Spleen (tissue), 11 donors: ENCODE measurements at regions not wholly inside any gene's neighbourhood (a gene's known extent, or its start where the extent isn't known, plus 50 kb on each side); places are given as distances from the start of the nearest gene placed in this dataset.

Experiments used
- DNase-seq: peaks from one replicate; pipeline ENCODE4 v3.0.0-alpha.2; 2020
- H3K27ac ChIP-seq, 8 donors: fragments of 200-600 bp; sonication (generic) in 7 of 8; 1 replicate in 4 of 8; 2 replicates in 4 of 8; pipeline versions ENCODE4 v1.5.0 to v1.8.0; 2016 to 2021; ENCODE audit warnings: inconsistent platforms in 4 of 8, mild to moderate bottlenecking in 4 of 8, moderate library complexity in 1 of 8
- H3K27me3 ChIP-seq, 7 donors: fragments of 200-600 bp; sonication (generic) in 6 of 7; replicated peaks in 1 of 7; 1 replicate in 4 of 7; 2 replicates in 3 of 7; pipeline versions ENCODE4 v1.5.0 to v1.8.0; 2016 to 2021; ENCODE audit warnings: inconsistent platforms in 3 of 7, mild to moderate bottlenecking in 1 of 7
- H3K36me3 ChIP-seq, 6 donors: fragments of 200-600 bp; sonication (generic) in 5 of 6; 1 replicate in 4 of 6; 2 replicates in 2 of 6; pipeline versions ENCODE4 v1.5.0 to v1.8.0; 2016 to 2021; ENCODE audit warnings: inconsistent platforms in 2 of 6
- H3K4me1 ChIP-seq, 6 donors: fragments of 200-600 bp; sonication (generic) in 5 of 6; 1 replicate in 3 of 6; 2 replicates in 3 of 6; pipeline versions ENCODE4 v1.5.0 to v1.8.0; 2016 to 2021; ENCODE audit warnings: inconsistent platforms in 3 of 6
- H3K4me3 ChIP-seq, 8 donors: fragments of 200-600 bp; sonication (generic) in 7 of 8; 1 replicate in 4 of 8; 2 replicates in 4 of 8; pipeline versions ENCODE4 v1.5.0 to v1.8.0; 2016 to 2021; ENCODE audit warnings: inconsistent platforms in 4 of 8, mild to moderate bottlenecking in 4 of 8, moderate library complexity in 2 of 8
- H3K9me3 ChIP-seq, 8 donors: fragments of 200-600 bp; sonication (generic) in 7 of 8; 1 replicate in 4 of 8; 2 replicates in 4 of 8; pipeline versions ENCODE4 v1.5.0 to v1.8.0; 2016 to 2021; ENCODE audit warnings: inconsistent platforms in 4 of 8
- POLR2A ChIP-seq, 3 donors: fragments of 450-650 bp; IDR thresholded peaks; one replicate each; pipeline ENCODE4 v1.5.1; 2017; ENCODE audit warnings: antibody characterized with exemption in 3 of 3, mild to moderate bottlenecking in 1 of 3
- POLR2AphosphoS5 ChIP-seq, 3 donors: sonication (generic); formaldehyde crosslinking; IDR thresholded peaks; one replicate each; pipeline ENCODE4 v1.5.1; 2017; ENCODE audit warnings: antibody characterized with exemption in 3 of 3
- WGBS, 5 donors: extraction: QIAGEN DNeasy Blood & Tissue Kit in 3 of 5; methylation state at CpG; one replicate each; pipeline versions ENCODE4 v1.1.5 to v1.1.7; 2013 to 2018; 5-methylcytosine and 5-hydroxymethylcytosine counted together
- intact Hi-C: fragments of 100-400 bp; cut with DNase I; formaldehyde crosslinking; loops from one replicate; pipeline ENCODE4 v1.15.0; 2023; ENCODE audit warnings: low total_unique reads
- TF ChIP-seq, protein P1 (sequence below), 11 experiments: fragments of 200-600 bp in 7 of 11; fragments of 450-650 bp in 4 of 11; sonication (generic) in 4 of 11; IDR thresholded peaks in 8 of 11; conservative IDR thresholded peaks in 3 of 11; 1 replicate in 7 of 11; 2 replicates in 4 of 11; pipeline versions ENCODE4 v1.4.0 to v1.8.0; 2016 to 2021; ENCODE audit warnings: antibody characterized with exemption in 11 of 11, inconsistent platforms in 4 of 11, mild to moderate bottlenecking in 1 of 11
- donor health status: healthy with polysubstance abuse.
- donor health status: DM: no; HTN: no; CAD: no; lungs with moderate emphysema.
- donor health status: DM: no; HTN: no; CAD: no.
- donor health status: Bipolar disorder and iron deficiency.
- donor health status: healthy.
- donor health status: DM: no; HTN: no; CAD: no.
- donor health status: DM: yes; HTN: yes; CAD: no.

DNA sequence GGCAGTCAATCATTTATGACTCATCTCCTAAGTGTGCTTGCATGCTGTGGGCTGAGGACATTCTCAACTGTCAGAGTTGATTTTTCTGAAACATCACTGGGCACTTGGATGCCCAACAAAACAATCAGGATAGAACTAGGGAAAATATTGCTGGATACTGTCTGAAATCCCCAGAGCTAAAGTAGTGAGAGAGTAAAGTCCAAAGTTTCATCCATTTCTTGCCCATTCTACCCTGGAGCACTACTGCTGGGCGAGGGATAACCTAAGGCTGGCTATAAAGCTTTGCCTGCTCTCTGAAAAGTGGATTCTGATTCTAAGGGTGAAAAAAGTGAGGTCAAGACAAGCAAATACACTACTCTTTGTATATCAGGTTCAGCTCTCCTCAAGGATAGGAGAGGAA, 279.6 kb upstream of the EDA2R start:
- no peak for DNase-seq
- Histone ChIP-seq H3K9me3 (no peaks in the 10 kb centered on the region), H3K27me3 (no peaks in the 10 kb centered on the region), H3K36me3 (no peaks in the 10 kb centered on the region), H3K4me1 (no peaks in the 10 kb centered on the region), H3K4me3 (no peak overlapping the region), H3K27ac (no peak overlapping the region)
- intact Hi-C loops, result no loop called here
- WGBS, 5 donors, result 33 to 80% (median 57%) methylated on average over 1 of the region's 1 CpG
- TF ChIP-seq, protein P1, sequence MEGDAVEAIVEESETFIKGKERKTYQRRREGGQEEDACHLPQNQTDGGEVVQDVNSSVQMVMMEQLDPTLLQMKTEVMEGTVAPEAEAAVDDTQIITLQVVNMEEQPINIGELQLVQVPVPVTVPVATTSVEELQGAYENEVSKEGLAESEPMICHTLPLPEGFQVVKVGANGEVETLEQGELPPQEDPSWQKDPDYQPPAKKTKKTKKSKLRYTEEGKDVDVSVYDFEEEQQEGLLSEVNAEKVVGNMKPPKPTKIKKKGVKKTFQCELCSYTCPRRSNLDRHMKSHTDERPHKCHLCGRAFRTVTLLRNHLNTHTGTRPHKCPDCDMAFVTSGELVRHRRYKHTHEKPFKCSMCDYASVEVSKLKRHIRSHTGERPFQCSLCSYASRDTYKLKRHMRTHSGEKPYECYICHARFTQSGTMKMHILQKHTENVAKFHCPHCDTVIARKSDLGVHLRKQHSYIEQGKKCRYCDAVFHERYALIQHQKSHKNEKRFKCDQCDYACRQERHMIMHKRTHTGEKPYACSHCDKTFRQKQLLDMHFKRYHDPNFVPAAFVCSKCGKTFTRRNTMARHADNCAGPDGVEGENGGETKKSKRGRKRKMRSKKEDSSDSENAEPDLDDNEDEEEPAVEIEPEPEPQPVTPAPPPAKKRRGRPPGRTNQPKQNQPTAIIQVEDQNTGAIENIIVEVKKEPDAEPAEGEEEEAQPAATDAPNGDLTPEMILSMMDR (IDR thresholded peaks at IDR 0.05 in 8 of 11, conservative IDR thresholded peaks at IDR 0.05 in 3 of 11), result no peak
- no peak for TF ChIP-seq POLR2AphosphoS5 (IDR thresholded peaks at IDR 0.05)
- no peak for TF ChIP-seq POLR2A (IDR thresholded peaks at IDR 0.05)

DNA sequence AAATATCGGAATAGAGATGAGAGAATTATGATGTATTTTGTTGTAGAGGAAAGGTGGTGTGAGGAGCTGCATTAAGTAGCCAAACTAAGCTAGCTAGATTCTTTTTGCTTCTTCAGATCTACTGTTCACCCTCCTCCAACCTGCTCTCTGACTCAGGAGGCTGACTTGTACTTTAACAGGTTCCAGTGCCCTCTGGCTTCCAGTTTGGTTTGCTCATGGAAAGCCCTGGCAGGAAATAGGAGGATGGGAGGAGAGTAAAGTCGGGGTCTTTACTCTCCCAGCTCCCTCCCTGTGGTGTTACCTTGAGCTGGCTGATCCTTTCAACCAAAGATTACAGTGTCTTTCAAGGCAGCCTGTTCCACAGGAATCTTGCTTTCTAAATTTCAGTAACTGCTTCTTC, 277.0 kb upstream of the EDA2R start:
- H3K27me3 ChIP-seq, result no peaks in the 10 kb centered on the region
- DNase-seq, result no peak
- no peak overlapping the region for H3K4me3 ChIP-seq
- no peak for TF ChIP-seq POLR2AphosphoS5 (IDR thresholded peaks at IDR 0.05)
- TF ChIP-seq POLR2A (IDR thresholded peaks at IDR 0.05), result no peak
- TF ChIP-seq, protein P1 (IDR thresholded peaks at IDR 0.05 in 8 of 11, conservative IDR thresholded peaks at IDR 0.05 in 3 of 11), result no peak
- H3K9me3 ChIP-seq, result no peaks in the 10 kb centered on the region
- H3K36me3 ChIP-seq, result no peaks in the 10 kb centered on the region
- no peaks in the 10 kb centered on the region for H3K4me1 ChIP-seq
- intact Hi-C loops, result no loop called here
- no peak overlapping the region for H3K27ac ChIP-seq
- 44 to 70% (median 61%) methylated on average over 2 of the region's 2 CpGs for WGBS, 5 donors

GRCh38 chrX:66914080-66914479, 275.2 kb upstream of the EDA2R start:
- Histone ChIP-seq H3K9me3 (no peaks in the 10 kb centered on the region), H3K36me3 (no peaks in the 10 kb centered on the region), H3K27ac (no peak overlapping the region), H3K27me3 (no peaks in the 10 kb centered on the region), H3K4me3 (no peak overlapping the region), H3K4me1 (no peaks in the 10 kb centered on the region)
- no peak for DNase-seq
- TF ChIP-seq POLR2A (IDR thresholded peaks at IDR 0.05) (no peak), POLR2AphosphoS5 (IDR thresholded peaks at IDR 0.05) (no peak)
- TF ChIP-seq, protein P1 (IDR thresholded peaks at IDR 0.05 in 8 of 11, conservative IDR thresholded peaks at IDR 0.05 in 3 of 11), result no peak
- intact Hi-C loops, result no loop called here
- 30 to 57% (median 44%) methylated on average over 6 of the region's 6 CpGs for WGBS, 5 donors

- H3K36me3 ChIP-seq, result no peaks in the 10 kb centered on the region
- H3K27me3 ChIP-seq, result no peaks in the 10 kb centered on the region
- DNase-seq, result no peak
- TF ChIP-seq POLR2A (IDR thresholded peaks at IDR 0.05) (no peak), POLR2AphosphoS5 (IDR thresholded peaks at IDR 0.05) (no peak)
- TF ChIP-seq, protein P1 (IDR thresholded peaks at IDR 0.05 in 8 of 11, conservative IDR thresholded peaks at IDR 0.05 in 3 of 11), result no peak
- H3K9me3 ChIP-seq, result no peaks in the 10 kb centered on the region
- intact Hi-C loops, result no loop called here
- no peak overlapping the region for H3K4me3 ChIP-seq
- WGBS, 5 donors, result 20 to 67% (median 51%) methylated on average over 1 to 2 of the region's 2 CpGs
- no peak overlapping the region for H3K27ac ChIP-seq
- H3K4me1 ChIP-seq, result no peaks in the 10 kb centered on the region
Observed at GRCh38 chrX:66912417-66912816, 273.5 kb upstream of the EDA2R start.
